GM18951 (cell line): ENCODE measurements at regions not wholly inside any gene's neighbourhood (a gene's known extent, or its start where the extent isn't known, plus 50 kb on each side); places are given as distances from the start of the nearest gene placed in this dataset.
"Not testable (repeated sequence)": the region's sequence is repeated elsewhere in the genome, so short reads cannot be mapped to it uniquely, and the experiment has no call there.

Experiments used
- POLR2A ChIP-seq: IDR thresholded peaks from 4 replicates; pipeline ENCODE4 v1.6.1; 2011; ENCODE audit warnings: mild to moderate bottlenecking; ENCODE audit not compliant: insufficient read length, insufficient read depth; ENCODE audit errors: extremely low read depth
- in situ Hi-C: fragments of 300-500 bp; cut with MboI; formaldehyde crosslinking; loops from one replicate; pipeline ENCODE4 v1.12.0; 2022; ENCODE audit warnings: low sequenced_read_pairs, mixed read lengths, inconsistent platforms; ENCODE audit not compliant: unreplicated experiment

GRCh38 chr3:68676136-68676535, 256.2 kb downstream of the TAFA4 start:
- in situ Hi-C loops = no loop called here
- TF ChIP-seq POLR2A = no peak

DNA sequence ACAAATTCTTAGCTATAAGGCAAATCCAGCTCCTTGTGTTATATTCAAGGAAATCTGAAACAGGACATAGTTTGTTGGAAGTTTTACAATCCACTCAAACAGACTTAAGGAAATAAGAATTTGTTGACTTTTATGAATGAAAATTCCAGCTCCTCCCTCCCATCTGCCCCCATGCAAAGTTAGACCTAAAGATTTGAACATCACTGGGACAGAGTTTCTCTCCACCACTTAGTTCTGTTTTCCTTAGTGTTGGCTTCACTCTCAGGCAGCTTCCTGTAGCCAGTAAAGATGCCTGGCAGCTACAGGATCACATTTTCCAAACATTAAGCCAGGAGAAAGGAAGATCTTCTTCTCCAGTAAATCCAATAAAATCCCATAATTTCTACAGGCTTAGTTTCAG, 265.0 kb downstream of the TAFA4 start:
- in situ Hi-C loops = no loop called here
- TF ChIP-seq POLR2A = no peak

GRCh38 chr3:68666429-68667136, 265.8 kb downstream of the TAFA4 start:
- in situ Hi-C loops = no loop called here
- no peak for TF ChIP-seq POLR2A

- no peak for TF ChIP-seq POLR2A
- in situ Hi-C loops = no loop called here
These were observed 268.1 kb downstream of the TAFA4 start for GRCh38 chr3:68664276-68664675.

GRCh38 chr3:68662176-68662575, 270.2 kb downstream of the TAFA4 start:
- TF ChIP-seq POLR2A = no peak
- in situ Hi-C loops = no loop called here

- in situ Hi-C loops = not testable (repeated sequence)
These were observed 281.7 kb downstream of the TAFA4 start for GRCh38 chr3:68650657-68651056.

DNA sequence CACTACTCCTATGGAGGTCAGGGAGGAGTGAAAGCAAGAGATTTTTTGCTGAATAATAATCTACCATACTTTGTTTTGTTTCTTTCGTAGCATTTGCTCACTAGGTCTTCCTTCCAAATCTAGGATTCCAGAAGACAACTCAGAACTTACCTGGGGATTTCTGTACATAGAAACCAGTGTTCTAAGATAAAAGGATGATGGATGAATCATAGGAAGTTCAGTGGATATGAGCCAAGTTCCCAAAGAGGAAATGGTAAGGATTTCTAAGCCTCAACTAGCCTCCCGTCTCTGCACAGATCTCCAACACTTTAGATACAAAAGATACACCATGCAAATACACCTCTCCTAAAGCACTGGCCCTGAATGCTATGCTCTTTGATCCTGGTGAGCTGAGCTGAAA, 283.9 kb downstream of the TAFA4 start:
- TF ChIP-seq POLR2A = no peak
- in situ Hi-C loops = no loop called here

DNA sequence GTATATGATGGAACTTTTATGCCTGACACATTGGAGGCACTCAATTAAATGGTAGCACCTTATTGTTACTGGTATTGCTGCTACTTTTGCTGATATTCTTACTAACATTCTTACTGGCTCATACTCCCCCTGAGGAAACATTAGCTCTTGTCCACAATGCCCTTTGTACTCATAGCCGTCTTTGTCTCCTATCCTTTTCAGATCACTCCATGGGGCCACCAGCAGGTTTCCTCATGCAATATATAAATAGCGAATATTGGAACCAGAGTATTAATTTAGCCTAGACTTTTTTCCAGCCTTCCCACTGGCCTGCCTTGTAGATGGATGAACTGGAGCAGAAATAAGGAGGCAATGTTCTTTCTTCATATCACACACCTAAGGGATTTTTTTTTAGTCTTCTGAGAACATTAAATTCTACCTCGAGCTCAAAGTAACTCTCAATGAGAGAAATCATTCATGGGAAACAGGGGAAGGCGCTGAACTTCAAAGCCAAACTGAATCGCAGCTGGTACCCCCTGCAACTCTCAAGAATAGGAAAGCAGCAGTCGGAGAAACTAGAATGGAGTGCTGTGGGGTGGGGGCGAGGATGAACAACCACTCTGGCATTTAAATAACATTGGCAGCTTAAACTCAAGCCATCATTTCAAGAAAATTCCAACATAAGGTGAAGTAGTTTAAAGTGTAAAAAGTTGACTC, 300.3 kb downstream of the TAFA4 start:
- TF ChIP-seq POLR2A = no peak
- in situ Hi-C loops = no loop called here

DNA sequence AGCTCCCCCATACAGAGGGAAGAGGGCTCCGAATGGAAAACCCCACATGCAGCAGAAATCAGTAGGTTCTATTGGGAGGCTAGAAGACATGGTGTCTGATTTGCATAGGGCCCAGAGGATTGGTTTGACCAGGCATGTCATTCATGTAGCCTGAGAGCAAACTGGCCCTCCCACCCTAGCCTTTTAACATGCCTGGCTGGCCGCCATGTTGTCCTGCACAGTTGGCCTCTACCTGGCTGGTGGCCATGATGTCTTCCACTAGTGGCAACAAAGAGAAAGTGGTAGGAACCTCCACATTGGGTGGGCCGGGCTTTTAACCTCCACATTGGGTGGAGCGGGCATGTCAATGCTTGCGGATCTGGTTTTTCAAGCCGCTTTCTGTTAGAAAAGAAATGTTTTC, 312.1 kb downstream of the TAFA4 start:
- in situ Hi-C loops = no loop called here
- no peak for TF ChIP-seq POLR2A

DNA sequence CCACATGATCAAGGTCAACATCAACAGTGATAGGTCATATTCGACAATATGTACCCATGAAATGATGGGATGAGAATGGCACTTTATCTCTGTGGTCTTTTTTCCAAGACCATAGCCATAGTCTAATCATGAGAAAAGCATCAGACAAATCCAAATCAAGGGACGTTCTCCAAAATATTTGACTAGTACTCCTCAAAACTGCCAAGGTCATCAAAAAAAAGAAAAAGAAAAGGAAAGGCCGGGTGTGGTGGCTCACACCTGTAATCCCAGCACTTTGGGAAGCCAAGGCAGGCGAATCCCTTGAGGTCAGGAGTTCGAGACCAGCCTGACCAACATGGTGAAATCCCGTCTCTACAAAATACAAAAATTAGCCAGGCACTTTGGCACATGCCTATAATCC, 318.3 kb downstream of the TAFA4 start:
- in situ Hi-C loops = no loop called here
- TF ChIP-seq POLR2A = no peak

GRCh38 chr3:68571321-68571720, 361.0 kb downstream of the TAFA4 start:
- in situ Hi-C loops = no loop called here
- TF ChIP-seq POLR2A = no peak

DNA sequence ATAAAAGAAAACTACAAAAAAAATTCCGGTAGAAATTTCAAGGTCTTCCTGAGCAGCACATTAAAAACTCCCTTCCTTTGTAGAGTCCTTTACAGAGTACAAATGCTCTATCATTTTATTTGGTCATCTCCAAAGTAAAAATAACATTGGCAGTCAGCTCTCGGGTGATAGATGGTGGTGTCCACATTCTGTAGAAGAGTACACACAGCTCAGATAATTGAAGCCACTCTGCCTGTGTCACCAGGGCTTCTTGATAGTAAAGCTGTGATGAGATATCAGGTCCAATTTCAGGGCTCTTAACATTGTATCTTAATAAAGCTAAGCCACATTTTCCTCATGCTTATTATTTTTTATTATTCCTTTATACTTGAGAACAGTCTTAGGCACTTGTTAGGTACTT, 371.6 kb downstream of the TAFA4 start:
- TF ChIP-seq POLR2A = no peak
- in situ Hi-C loops = no loop called here

GRCh38 chr3:68535782-68536181, 396.6 kb downstream of the TAFA4 start:
- no peak for TF ChIP-seq POLR2A
- in situ Hi-C loops = no loop called here

- in situ Hi-C loops = no loop called here
- no peak for TF ChIP-seq POLR2A
These were observed 409.0 kb downstream of the TAFA4 start for GRCh38 chr3:68523330-68523729.

DNA sequence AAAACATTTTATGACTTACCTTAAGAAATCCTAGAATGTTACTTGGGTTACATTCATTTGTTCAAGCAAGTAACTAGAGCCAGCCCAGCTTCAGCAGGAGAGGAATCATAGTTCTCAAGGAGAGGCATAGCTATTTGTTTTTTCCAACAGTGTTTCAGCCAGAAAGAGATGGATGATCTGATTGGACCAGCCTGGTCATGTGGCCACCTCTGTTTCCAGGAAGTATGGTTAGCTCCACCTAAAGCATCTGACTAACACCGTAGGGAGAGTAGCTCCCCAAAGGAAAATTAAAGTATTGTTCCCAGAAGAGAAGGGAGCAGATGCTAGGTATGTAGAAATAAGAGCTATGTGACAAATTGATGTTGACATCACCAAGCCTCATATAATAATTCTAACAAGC, 417.1 kb downstream of the TAFA4 start:
- in situ Hi-C loops = no loop called here
- no peak for TF ChIP-seq POLR2A

- in situ Hi-C loops = no loop called here
- TF ChIP-seq POLR2A = no peak
These were observed 428.1 kb downstream of the TAFA4 start for GRCh38 chr3:68504201-68504600.

GRCh38 chr3:68485845-68486244, 446.5 kb downstream of the TAFA4 start:
- in situ Hi-C loops = not testable (repeated sequence)
